Suprapubic skin (tissue), 2 donors: ENCODE measurements at regions not wholly inside any gene's neighbourhood (a gene's known extent, or its start where the extent isn't known, plus 50 kb on each side); places are given as distances from the start of the nearest gene placed in this dataset.

ENCODE experiments used
- EP300 ChIP-seq: sonication (generic); formaldehyde crosslinking; IDR thresholded peaks from one replicate; pipeline ENCODE4 v1.6.1; 2017; ENCODE audit warnings: antibody characterized with exemption
- POLR2A ChIP-seq, 2 donors: fragments of 450-650 bp; IDR thresholded peaks; one replicate each; pipeline ENCODE4 v1.6.1; 2017; ENCODE audit warnings: antibody characterized with exemption in 2 of 2, mild to moderate bottlenecking in 2 of 2, moderate library complexity in 2 of 2

DNA sequence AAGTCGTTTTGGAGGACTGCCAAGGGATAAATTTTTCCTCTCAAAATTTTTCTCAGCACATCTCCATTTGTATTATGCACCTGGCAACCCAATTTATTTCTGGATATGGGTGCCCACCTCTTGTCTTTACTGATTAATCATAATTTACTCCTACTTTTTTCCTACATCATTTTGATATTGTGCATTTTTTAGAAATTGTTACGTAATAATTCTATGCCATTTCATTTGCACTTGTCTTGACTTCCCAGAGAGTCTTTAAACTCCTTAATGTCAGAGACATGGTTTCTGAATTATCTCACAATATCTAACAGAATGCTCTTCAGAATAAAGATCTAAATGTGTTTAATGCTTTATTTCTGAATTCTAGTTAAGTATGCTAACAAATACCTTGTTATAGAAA, 113.1 kb downstream of the TMTC3 start:
- TF ChIP-seq EP300 (no peak), POLR2A (IDR thresholded peaks at IDR 0.05) (no peak)
